H1 (cell line): ENCODE measurements at regions not wholly inside any gene's neighbourhood (a gene's known extent, or its start where the extent isn't known, plus 50 kb on each side); places are given as distances from the start of the nearest gene placed in this dataset.

Source experiments
- CTCF ChIA-PET: fragments of 300-600 bp; sonication (Branson Sonifier 250); formaldehyde crosslinking; loops from one replicate; lab custom pipeline; 2021; ENCODE audit not compliant: partially characterized antibody; lab: Charles Lee
- POLR2A ChIA-PET: fragments of 300-600 bp; sonication (Branson Sonifier 250); formaldehyde crosslinking; loops from one replicate; lab custom pipeline; 2021; ENCODE audit warnings: inconsistent platforms; ENCODE audit not compliant: partially characterized antibody; lab: Charles Lee
- DNase-seq, 2 experiments: peaks; one replicate each; pipeline versions ENCODE4 v3.0.0 to v3.0.0-alpha.2; 2010 to 2022; ENCODE audit warnings: low spot score in 2 of 2, low read depth in 1 of 2, mixed read lengths in 1 of 2
- FAIRE-seq: peaks from 2 replicates; lab custom pipeline; 2011; peaks lifted over from hg19 to GRCh38; lab: Jason Lieb, UNC
- H2AFZ ChIP-seq: 2 replicates; pipeline ENCODE4 v1.8.1; 2012; ENCODE audit warnings: low read length, inconsistent platforms
- H2AK5ac ChIP-seq: 2 replicates; pipeline ENCODE4 v1.6.1; 2013; ENCODE audit warnings: low read depth, low read length
- H2BK120ac ChIP-seq: replicated peaks from 2 replicates; pipeline ENCODE3; 2013; ENCODE audit warnings: low read depth, low read length, inconsistent platforms
- H2BK12ac ChIP-seq: 2 replicates; pipeline ENCODE4 v1.6.1; 2013; ENCODE audit warnings: low read depth, low read length
- H2BK15ac ChIP-seq: 2 replicates; pipeline ENCODE4 v1.6.1; 2013; ENCODE audit warnings: low read length
- H2BK20ac ChIP-seq: 2 replicates; pipeline ENCODE4 v1.6.1; 2013; ENCODE audit warnings: low read length
- H2BK5ac ChIP-seq: 2 replicates; pipeline ENCODE4 v1.6.1; 2013; ENCODE audit warnings: low read depth, low read length
- H3K14ac ChIP-seq: 2 replicates; pipeline ENCODE4 v1.6.1; 2013; ENCODE audit warnings: inconsistent platforms; ENCODE audit not compliant: insufficient read length
- H3K18ac ChIP-seq: 2 replicates; pipeline ENCODE4 v1.6.1; 2013; ENCODE audit warnings: low read length; ENCODE audit errors: extremely low read depth
- H3K23ac ChIP-seq: 2 replicates; pipeline ENCODE4 v1.6.1; 2013; ENCODE audit warnings: inconsistent platforms; ENCODE audit not compliant: insufficient read length
- H3K23me2 ChIP-seq: 2 replicates; pipeline ENCODE4 v1.6.1; 2013; ENCODE audit warnings: low read depth, low read length
- H3K27ac ChIP-seq: 2 replicates; pipeline ENCODE4 v1.6.1; 2011; ENCODE audit warnings: low read depth, low read length, inconsistent platforms
- H3K27me3 ChIP-seq, 4 experiments: replicated peaks in 1 of 4; 1 replicate in 1 of 4; 2 replicates in 3 of 4; pipeline versions ENCODE4 v1.6.1 to v1.8.1; 2011 to 2013; ENCODE audit warnings: low read length in 3 of 4, mild to moderate bottlenecking in 3 of 4, inconsistent platforms in 2 of 4, mixed read lengths in 2 of 4, moderate library complexity in 1 of 4; ENCODE audit not compliant: control insufficient read depth in 3 of 4, insufficient read depth in 3 of 4; ENCODE audit errors: extremely low read depth in 1 of 4
- H3K36me3 ChIP-seq, 4 experiments: 2 replicates each; pipeline versions ENCODE4 v1.6.1 to v1.8.1; 2011 to 2013; ENCODE audit warnings: mild to moderate bottlenecking in 4 of 4, low read length in 3 of 4, moderate library complexity in 2 of 4, control low read depth in 1 of 4, inconsistent platforms in 1 of 4; ENCODE audit not compliant: insufficient read depth in 4 of 4, control insufficient read depth in 2 of 4
- H3K4ac ChIP-seq: replicated peaks from 2 replicates; pipeline ENCODE3; 2013; ENCODE audit warnings: low read length, low read depth, mixed read lengths, inconsistent platforms; ENCODE audit not compliant: insufficient read length
- H3K4me1 ChIP-seq, 4 experiments: replicated peaks in 1 of 4; 1 replicate in 1 of 4; 2 replicates in 3 of 4; pipeline versions ENCODE4 v1.6.1 to v1.8.1; 2011 to 2013; ENCODE audit warnings: low read length in 3 of 4, inconsistent platforms in 2 of 4, mixed read lengths in 1 of 4; ENCODE audit not compliant: insufficient read depth in 4 of 4, control insufficient read depth in 3 of 4
- H3K4me2 ChIP-seq, 2 experiments: 2 replicates each; pipeline versions ENCODE4 v1.6.1 to v1.8.1; 2011 to 2013; ENCODE audit warnings: low read depth in 2 of 2, low read length in 2 of 2, control low read depth in 1 of 2, inconsistent platforms in 1 of 2, mild to moderate bottlenecking in 1 of 2; ENCODE audit not compliant: insufficient read depth in 1 of 2
- H3K4me3 ChIP-seq, 4 experiments: fragments of 200-600, 300-600 bp in 1 of 4; sonication (generic), shearing (Covaris generic), sonication (Bioruptor Twin) in 1 of 4; 2 replicates each; pipeline versions ENCODE4 v1.5.1 to v1.8.1; 2011 to 2016; ENCODE audit warnings: low read length in 4 of 4, low read depth in 3 of 4, control low read depth in 2 of 4, inconsistent platforms in 2 of 4, mild to moderate bottlenecking in 2 of 4, mixed read lengths in 1 of 4, moderate library complexity in 1 of 4; ENCODE audit not compliant: insufficient read depth in 2 of 4; ENCODE audit errors: extremely low read depth in 1 of 4
- H3K56ac ChIP-seq: replicated peaks from 2 replicates; pipeline ENCODE3; 2013; ENCODE audit warnings: low read depth, mild to moderate bottlenecking, mixed read lengths, low read length, inconsistent platforms; ENCODE audit not compliant: insufficient read length
- H3K79me1 ChIP-seq: 2 replicates; pipeline ENCODE4 v1.6.1; 2013; ENCODE audit warnings: low read depth, low read length, control low read depth
- H3K79me2 ChIP-seq, 2 experiments: 2 replicates each; pipeline versions ENCODE4 v1.6.1 to v1.8.1; 2012 to 2013; ENCODE audit warnings: low read length in 2 of 2, mild to moderate bottlenecking in 2 of 2, inconsistent platforms in 1 of 2; ENCODE audit not compliant: insufficient read depth in 2 of 2, control insufficient read depth in 1 of 2
- H3K9ac ChIP-seq, 4 experiments: replicated peaks in 1 of 4; 1 replicate in 1 of 4; 2 replicates in 3 of 4; pipeline versions ENCODE4 v1.6.1 to v1.8.1; 2011 to 2013; ENCODE audit warnings: low read depth in 3 of 4, low read length in 3 of 4, control low read depth in 2 of 4, mild to moderate bottlenecking in 2 of 4, moderate library complexity in 2 of 4, inconsistent platforms in 1 of 4; ENCODE audit errors: extremely low read depth in 1 of 4
- H3K9me3 ChIP-seq, 2 experiments: 2 replicates each; pipeline versions ENCODE4 v1.6.1 to v1.8.1; 2012 to 2013; ENCODE audit warnings: mild to moderate bottlenecking in 2 of 2, moderate library complexity in 2 of 2, control low read depth in 1 of 2, inconsistent platforms in 1 of 2, low read depth in 1 of 2, low read length in 1 of 2, mixed read lengths in 1 of 2; ENCODE audit not compliant: insufficient read depth in 2 of 2
- H4K20me1 ChIP-seq, 2 experiments: replicated peaks in 1 of 2; 2 replicates each; pipeline versions ENCODE3 to v1.8.1; 2011 to 2013; ENCODE audit warnings: inconsistent platforms in 2 of 2, low read length in 2 of 2, mild to moderate bottlenecking in 1 of 2; ENCODE audit not compliant: insufficient read depth in 2 of 2, control insufficient read depth in 1 of 2
- H4K5ac ChIP-seq: 2 replicates; pipeline ENCODE4 v1.6.1; 2013; ENCODE audit warnings: low read length, low read depth, mixed read lengths, inconsistent platforms; ENCODE audit not compliant: insufficient read length
- H4K8ac ChIP-seq: 2 replicates; pipeline ENCODE4 v1.8.0; 2013; ENCODE audit warnings: mild to moderate bottlenecking, moderate library complexity, low read length, inconsistent platforms; ENCODE audit not compliant: insufficient read depth; ENCODE audit errors: extremely low read depth
- H4K91ac ChIP-seq: replicated peaks from 2 replicates; pipeline ENCODE3; 2013; ENCODE audit warnings: low read length, mixed read lengths, inconsistent platforms; ENCODE audit not compliant: insufficient read length
- ATF3 ChIP-seq: IDR thresholded peaks from 2 replicates; pipeline ENCODE4 v1.6.1; 2011; ENCODE audit warnings: low read depth, mild to moderate bottlenecking, low read length; ENCODE audit not compliant: insufficient read depth
- E2F6 ChIP-seq: IDR thresholded peaks from 2 replicates; pipeline ENCODE4 v1.6.1; 2012; ENCODE audit warnings: inconsistent platforms
- HDAC6 ChIP-seq: IDR thresholded peaks from one replicate; pipeline ENCODE4 v1.7.1; 2012; ENCODE audit warnings: low read depth, mild to moderate bottlenecking, inconsistent platforms, low read length, moderate library complexity
- JUN ChIP-seq: IDR thresholded peaks from 2 replicates; pipeline ENCODE4 v1.6.1; 2011; ENCODE audit warnings: low read depth, mild to moderate bottlenecking, improper control_type of control experiment, low read length
- SP2 ChIP-seq: IDR thresholded peaks from 2 replicates; pipeline ENCODE4 v1.6.1; 2012; ENCODE audit warnings: mild to moderate bottlenecking, low read length, inconsistent platforms
- WGBS, 2 experiments: shearing (Covaris generic) in 1 of 2; methylation state at CpG; one replicate each; pipeline versions ENCODE4 v1.1.6 to v1.1.7; 2013 to 2015; ENCODE audit warnings: low lambda C conversion rate in 2 of 2, mixed read lengths in 2 of 2, inconsistent platforms in 1 of 2, low coverage in 1 of 2, missing lambda C conversion rate in 1 of 2; ENCODE audit not compliant: insufficient replicate concordance in 2 of 2, insufficient coverage in 1 of 2, insufficient read length in 1 of 2; ENCODE audit errors: extremely low coverage in 1 of 2, missing lambda C conversion rate in 1 of 2; 5-methylcytosine and 5-hydroxymethylcytosine counted together

GRCh38 chr5:112684737-112685136, 52.9 kb upstream of the APC start:
- H3K9ac ChIP-seq, result peak overlapping the region in 1 of 4 experiments; percentile 34; a peak in 1 of 7 replicates
- no peak for TF ChIP-seq ATF3
- TF ChIP-seq SP2, result no peak
- TF ChIP-seq HDAC6, result no peak
- no peak for TF ChIP-seq E2F6
- no peak for TF ChIP-seq JUN
- no peak overlapping the region for H3K4me2 ChIP-seq
- H3K4ac ChIP-seq, result no peak overlapping the region
- FAIRE-seq (no peak), DNase-seq (no peak)
- H3K27ac ChIP-seq, result no peak overlapping the region
- H4K91ac ChIP-seq, result no peak overlapping the region
- no peak overlapping the region for H2BK120ac ChIP-seq
- no peaks in the 10 kb centered on the region; a peak in 1 of 7 replicates for H3K4me1 ChIP-seq
- no peak overlapping the region for H2BK12ac ChIP-seq
- H2BK20ac ChIP-seq, result no peak overlapping the region
- no peaks in the 10 kb centered on the region for H3K79me2 ChIP-seq
- no peaks in the 10 kb centered on the region for H4K20me1 ChIP-seq
- H3K4me3 ChIP-seq, result no peak overlapping the region
- H2BK5ac ChIP-seq, result no peak overlapping the region
- no peaks in the 10 kb centered on the region for H3K9me3 ChIP-seq
- no peak overlapping the region for H3K18ac ChIP-seq
- H3K23ac ChIP-seq, result no peak overlapping the region
- WGBS, 2 experiments, result 90% methylated on average over 4 of the region's 4 CpGs; no CpG with 5 or more reads in 1 of the 2 experiments
- no peaks in the 10 kb centered on the region for H3K36me3 ChIP-seq
- H3K23me2 ChIP-seq, result no peaks in the 10 kb centered on the region
- no peak overlapping the region for H3K56ac ChIP-seq
- CTCF ChIA-PET, result interaction anchor here (0.6 to 2.8 kb wide), 5 partner anchors 9 to 942 kb away, joined by 3 to 14 read pairs (median 4); no protein-coding TSS in a partner anchor
- H3K14ac ChIP-seq, result no peak overlapping the region
- H2AK5ac ChIP-seq, result no peak overlapping the region
- POLR2A ChIA-PET, result no interaction called here
- no peak overlapping the region for H2BK15ac ChIP-seq
- H2AFZ ChIP-seq, result no peak overlapping the region
- H3K27me3 ChIP-seq, result peaks cover 0 to 1% (median 0%) of the 10 kb centered on the region in 4 experiments; a peak in 2 of 7 replicates
- no peak overlapping the region for H4K8ac ChIP-seq
- no peaks in the 10 kb centered on the region for H3K79me1 ChIP-seq
- no peak overlapping the region for H4K5ac ChIP-seq
